PFSK-1 (cell line): ENCODE measurements at regions not wholly inside any gene's neighbourhood (a gene's known extent, or its start where the extent isn't known, plus 50 kb on each side); places are given as distances from the start of the nearest gene placed in this dataset.

Source experiments
- FOXP2 ChIP-seq: optimal IDR thresholded peaks from 2 replicates; pipeline ENCODE3; 2011; ENCODE audit warnings: borderline replicate concordance, control low read depth, inconsistent platforms; ENCODE audit not compliant: insufficient read depth; ENCODE audit errors: extremely low read length, extremely low read depth
- POLR2AphosphoS5 ChIP-seq: IDR thresholded peaks from 2 replicates; pipeline ENCODE4 v1.6.1; 2012; ENCODE audit warnings: low read depth, mild to moderate bottlenecking, control low read depth, low read length, moderate library complexity
- REST ChIP-seq, 2 experiments: IDR thresholded peaks; 2 replicates each; pipeline versions ENCODE4 v1.6.1 to v1.8.0; 2011 to 2012; ENCODE audit warnings: low read depth in 2 of 2, low read length in 2 of 2, control low read depth in 1 of 2, inconsistent platforms in 1 of 2, mild to moderate bottlenecking in 1 of 2, moderate library complexity in 1 of 2; ENCODE audit not compliant: insufficient read depth in 1 of 2
- SIN3A ChIP-seq: IDR thresholded peaks from 2 replicates; pipeline ENCODE4 v1.6.1; 2012; ENCODE audit warnings: mild to moderate bottlenecking, low read length, moderate library complexity, borderline replicate concordance; ENCODE audit not compliant: insufficient read depth
- TAF1 ChIP-seq: IDR thresholded peaks from 2 replicates; pipeline ENCODE4 v1.6.1; 2012; ENCODE audit warnings: low read length, control low read depth, borderline replicate concordance; ENCODE audit not compliant: insufficient read depth

- no peak for TF ChIP-seq FOXP2
Observed at GRCh38 chr2:118580107-118580506, 267.3 kb downstream of the EN1 start.

- TF ChIP-seq SIN3A (no peak), REST (IDR thresholded peaks at IDR 0.05; ENCODE audit: insufficient read depth in 1 of 2, low read depth in 2 of 2, low read length in 2 of 2) (no peak), FOXP2 (no peak), TAF1 (no peak), POLR2AphosphoS5 (no peak)
Observed at GRCh38 chr2:118577202-118577601, 270.2 kb downstream of the EN1 start.

- TF ChIP-seq TAF1 (no peak), FOXP2 (no peak), REST (IDR thresholded peaks at IDR 0.05; ENCODE audit: insufficient read depth in 1 of 2, low read depth in 2 of 2, low read length in 2 of 2) (no peak), SIN3A (no peak), POLR2AphosphoS5 (no peak)
Observed at GRCh38 chr2:118576109-118576855, 271.2 kb downstream of the EN1 start.

- no peak for TF ChIP-seq FOXP2
- TF ChIP-seq TAF1 = no peak
- no peak for TF ChIP-seq SIN3A
- TF ChIP-seq POLR2AphosphoS5 = no peak
- TF ChIP-seq REST (IDR thresholded peaks at IDR 0.05; ENCODE audit: insufficient read depth in 1 of 2, low read depth in 2 of 2, low read length in 2 of 2) = no peak
Observed at GRCh38 chr2:118569876-118570535, 277.4 kb downstream of the EN1 start.

- TF ChIP-seq FOXP2 (no peak), TAF1 (no peak), REST (IDR thresholded peaks at IDR 0.05; ENCODE audit: insufficient read depth in 1 of 2, low read depth in 2 of 2, low read length in 2 of 2) (no peak), SIN3A (no peak), POLR2AphosphoS5 (no peak)
Observed at GRCh38 chr2:118568700-118569099, 278.7 kb downstream of the EN1 start.
